GM18867 (cell line): ENCODE measurements at regions not wholly inside any gene's neighbourhood (a gene's known extent, or its start where the extent isn't known, plus 50 kb on each side); places are given as distances from the start of the nearest gene placed in this dataset.

ENCODE experiments used
- ATAC-seq: cut with Tn5 transposase; IDR thresholded peaks from one replicate; pipeline ENCODE4 v1.9.1; 2021; ENCODE audit warnings: mild to moderate bottlenecking, moderate library complexity; ENCODE audit not compliant: unreplicated experiment

DNA sequence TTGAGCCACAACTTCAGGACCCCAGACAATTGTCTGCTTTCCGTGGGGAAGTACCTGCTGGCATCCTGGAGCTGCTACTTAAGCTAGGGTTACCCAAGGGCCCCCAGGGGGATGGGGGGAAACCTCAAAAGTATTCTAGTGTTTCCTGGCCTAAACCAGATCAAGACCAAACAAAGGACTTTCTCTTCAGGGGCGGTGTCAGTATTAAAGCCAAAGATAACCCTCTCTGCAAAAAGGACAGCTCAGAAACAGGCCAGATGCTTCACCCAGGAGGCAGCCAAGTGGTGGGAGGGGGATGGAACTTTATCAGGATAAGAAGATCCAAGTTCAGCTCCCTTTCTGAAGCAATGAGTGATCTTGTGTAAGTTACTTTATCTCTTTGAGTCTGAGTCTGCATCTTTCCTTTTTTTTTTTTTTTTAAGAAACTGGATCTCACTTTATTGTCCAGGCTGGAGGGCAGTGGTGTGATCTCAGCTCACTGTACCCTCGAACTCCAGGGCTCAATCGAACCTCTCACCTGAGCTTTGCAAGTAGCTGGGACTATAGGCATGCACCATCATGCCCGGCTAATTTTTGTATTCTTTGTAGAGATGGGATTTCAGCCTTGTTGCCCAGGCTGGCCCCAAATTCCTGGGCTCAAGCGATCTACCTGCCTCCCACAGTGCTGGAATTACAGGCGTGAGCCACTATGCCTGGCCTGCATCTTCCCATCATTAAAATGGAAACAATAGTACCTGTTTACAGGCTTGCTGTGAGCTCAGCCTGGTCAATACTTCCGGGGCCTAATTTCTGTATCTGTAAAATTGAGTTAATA, 151.8 kb upstream of the PTPRM start:
- ATAC-seq, result no peak

DNA sequence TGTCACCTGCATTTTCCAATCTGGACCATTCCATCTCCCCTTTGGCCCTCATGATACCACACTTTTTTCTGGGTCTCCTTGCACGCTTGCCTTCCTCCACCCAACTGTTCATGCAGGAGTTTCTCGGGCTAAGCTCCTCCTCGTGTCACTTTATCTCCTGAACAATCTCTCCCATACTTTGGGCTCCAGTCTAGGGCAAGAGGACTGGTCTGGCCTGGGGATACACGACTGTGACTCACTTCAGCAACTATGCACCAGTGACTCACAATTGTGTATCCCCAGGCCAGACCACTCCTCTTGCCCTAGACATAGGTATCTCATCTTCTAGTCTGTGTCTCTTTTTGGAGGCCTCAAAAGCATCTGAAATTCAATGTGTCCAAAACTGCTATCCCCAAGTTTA, 149.4 kb upstream of the PTPRM start:
- ATAC-seq, result no peak

DNA sequence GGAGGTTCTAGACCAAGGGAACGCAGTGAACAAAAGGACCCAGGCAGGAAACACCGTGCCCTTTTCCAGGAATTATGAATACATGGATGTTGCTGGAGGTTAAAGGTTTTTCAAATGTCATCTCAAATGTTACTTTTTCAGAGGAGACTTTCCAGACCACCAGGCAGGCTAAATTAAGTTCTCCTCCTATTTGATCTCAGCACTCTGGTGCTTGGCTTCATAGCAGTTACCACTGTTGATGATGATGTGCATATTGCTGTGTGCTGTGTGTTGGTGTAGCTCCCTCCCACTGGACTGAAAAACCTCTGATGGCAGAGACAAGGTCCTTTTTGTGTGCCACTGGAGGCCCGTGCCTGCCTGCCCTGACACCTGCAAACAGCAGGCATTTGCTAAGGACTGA, 137.3 kb upstream of the PTPRM start:
- ATAC-seq, result no peak

DNA sequence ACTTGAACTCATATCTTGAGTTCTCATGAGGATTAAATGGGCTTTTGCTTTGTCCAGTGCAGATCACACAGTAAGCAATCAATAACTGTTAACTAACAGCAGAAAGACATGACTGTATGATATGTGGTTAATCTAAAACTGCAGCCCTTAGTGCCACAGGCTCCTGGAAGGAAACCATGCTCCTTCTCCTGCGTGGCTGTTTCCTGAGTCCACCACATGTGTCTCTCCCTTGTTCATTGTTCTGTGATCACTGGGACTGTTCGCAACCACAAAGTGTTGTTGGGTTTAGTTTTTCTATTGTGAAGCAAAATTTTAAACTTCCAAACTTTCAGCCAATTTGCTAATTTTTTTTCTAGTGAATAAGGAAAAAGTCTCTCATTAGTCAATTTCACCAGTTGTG, 130.9 kb upstream of the PTPRM start:
- ATAC-seq, result no peak

DNA sequence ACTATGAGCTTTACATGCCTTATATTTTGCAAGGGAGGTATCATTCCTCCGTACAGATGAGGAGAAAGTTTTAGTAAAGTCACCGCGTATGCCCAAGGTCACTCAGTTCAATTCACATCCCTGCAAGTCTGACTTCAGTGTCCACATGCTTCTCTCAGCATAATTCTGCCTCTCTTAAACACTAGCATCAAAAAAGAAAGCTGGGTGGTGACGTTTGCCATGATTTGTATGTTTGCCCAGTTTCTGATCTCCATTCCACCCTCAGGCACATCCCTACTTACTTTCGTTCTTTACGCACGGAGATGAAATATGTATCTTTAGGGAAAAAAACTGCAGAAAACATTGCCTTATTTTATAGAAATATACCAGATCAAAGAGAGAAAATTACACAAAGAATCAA, 129.2 kb upstream of the PTPRM start:
- no peak for ATAC-seq

DNA sequence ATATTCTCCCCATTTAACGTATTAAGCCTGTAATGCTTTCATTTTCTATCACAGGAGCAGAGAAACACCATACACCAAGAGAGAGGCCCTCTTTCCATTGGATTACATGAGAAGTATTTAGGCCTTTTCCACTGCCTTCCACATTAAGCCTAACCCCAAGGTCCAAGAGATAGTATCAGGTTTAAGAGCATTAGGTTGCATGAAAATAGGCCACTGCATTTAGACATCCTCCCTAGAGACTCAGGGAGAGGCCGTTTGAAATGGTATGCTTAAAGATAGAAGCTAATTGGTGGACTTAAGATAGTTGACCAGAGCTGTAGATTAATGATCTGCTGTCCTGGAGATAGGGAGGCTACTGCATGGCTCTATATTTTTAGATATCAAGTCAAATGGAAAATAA, 128.5 kb upstream of the PTPRM start:
- no peak for ATAC-seq

DNA sequence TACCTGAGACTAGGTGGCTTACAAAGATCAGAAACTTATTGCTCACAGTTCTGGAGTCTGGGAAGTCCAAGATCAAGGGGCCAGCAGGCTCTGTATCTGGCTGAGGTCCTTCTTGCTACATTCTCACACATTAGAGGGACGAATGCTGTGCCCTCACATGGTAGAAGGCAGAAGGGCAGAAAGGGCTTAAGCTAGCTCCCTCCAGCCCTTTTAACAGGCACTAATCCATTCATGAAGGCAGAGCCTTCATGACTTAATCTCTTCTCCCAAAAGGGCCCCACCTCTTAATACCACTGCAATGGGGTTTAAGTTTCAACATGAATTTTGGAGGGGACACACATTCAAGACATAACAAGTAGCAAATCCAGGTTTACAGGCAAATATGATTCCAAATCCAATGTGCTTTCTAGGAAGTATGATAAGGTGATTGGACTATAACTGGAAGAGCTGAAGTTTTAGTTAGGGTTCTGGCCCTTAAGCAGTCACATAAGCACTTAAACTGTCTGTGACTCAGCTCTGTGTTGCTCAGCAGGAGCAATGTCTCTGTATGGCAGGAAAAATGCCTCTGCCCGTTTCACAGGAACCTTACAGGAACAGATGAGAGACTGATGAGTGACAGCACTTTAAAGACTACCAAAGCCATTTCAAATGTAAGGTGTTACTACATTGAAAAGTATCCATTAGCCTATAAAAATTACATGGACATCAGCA, 119.6 kb upstream of the PTPRM start:
- no peak for ATAC-seq

DNA sequence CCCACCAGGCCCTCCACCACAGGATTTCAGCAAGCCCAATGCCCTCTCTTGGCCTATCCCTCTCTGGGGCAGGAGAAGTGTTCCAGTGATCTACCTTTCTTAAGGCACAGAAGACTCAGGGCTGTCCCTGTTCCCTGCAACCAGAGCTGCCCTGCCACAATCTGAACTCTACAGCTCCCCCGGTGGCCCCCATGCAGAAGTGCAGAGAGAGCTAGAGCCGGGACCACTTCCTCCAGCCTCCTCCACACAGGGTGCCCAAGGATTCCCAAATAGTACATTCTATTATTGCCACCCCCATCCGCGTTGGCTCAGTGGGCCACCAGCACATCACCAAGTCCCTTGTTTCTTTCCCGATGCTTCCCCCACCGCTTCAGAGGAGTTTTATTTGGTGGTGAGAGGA, 114.8 kb upstream of the PTPRM start:
- ATAC-seq, result peak; percentile 80

DNA sequence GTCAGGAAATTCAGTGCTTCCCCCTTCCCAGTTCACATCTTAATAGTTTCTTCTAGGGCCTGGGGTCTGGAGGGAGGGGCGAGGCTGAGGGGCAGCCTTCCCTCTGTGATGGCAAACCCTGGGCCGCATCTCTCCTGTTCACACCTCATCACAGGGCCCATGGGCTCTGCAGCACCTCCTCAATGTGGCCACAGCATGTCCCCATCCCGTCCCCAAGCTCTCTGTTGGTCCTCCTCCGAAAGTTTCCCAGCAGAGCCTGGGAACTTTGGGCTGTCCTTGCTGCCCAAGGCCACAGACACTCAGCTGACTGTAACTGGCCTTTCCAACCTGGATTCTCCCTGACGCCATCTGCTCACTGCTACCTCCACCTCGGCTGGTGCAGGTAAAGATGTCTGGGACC, 112.7 kb upstream of the PTPRM start:
- no peak for ATAC-seq

DNA sequence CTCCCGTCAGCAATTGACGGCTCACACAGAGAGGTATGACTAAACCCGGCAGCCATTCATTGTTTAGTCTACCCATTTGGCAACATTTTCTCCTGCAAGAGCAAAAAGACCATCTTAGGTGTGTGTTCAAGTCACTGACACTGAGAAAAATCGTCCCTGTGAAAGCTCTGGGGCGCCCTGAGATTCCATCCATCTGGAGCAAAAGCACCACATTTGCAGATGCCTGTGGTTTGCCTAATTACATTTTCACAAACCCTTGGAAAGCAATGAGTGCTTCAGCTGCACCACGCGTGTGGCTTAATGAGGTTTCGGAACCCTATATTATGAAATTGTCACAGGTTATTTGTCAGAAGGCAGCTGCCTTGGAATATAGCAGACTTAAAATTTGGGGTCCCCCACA, 110.7 kb upstream of the PTPRM start:
- no peak for ATAC-seq

DNA sequence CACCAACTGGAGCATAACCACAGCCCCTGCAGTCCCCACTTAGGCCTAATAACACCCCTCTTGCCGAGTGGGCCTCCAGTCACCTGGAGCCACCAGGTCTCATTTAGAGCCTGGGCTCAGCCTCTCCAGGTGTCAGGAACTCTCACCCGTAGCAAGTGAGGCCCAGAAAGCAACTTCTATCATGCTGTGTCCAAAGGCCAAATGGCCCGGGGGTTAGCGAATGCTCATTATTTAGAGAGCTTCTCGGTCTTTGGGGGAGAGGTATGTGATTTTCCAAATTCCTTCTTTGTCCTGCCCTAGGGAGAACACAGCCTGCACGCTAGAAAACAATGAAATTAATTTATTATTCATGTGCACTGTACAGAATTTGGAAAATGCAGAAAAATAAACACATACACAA, 109.9 kb upstream of the PTPRM start:
- no peak for ATAC-seq

DNA sequence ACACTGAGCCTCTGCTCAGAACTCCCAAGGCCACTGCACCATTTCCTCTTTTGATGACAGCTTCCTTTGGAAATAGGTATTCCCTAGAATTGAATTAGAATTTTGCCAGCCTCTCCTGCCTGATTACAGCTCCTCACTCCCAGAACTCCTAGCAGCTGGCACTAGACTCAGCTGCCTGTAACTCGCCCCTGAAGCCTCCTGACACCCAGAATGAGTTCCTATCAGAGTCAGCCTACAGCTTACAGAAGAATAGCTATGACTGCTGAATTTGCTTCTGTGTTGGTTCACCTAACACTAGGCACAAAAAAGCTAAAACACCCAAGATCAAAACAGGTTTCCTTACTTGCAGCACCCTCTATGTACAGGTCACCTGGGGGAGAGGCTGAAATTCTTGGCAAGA, 108.2 kb upstream of the PTPRM start:
- no peak for ATAC-seq

DNA sequence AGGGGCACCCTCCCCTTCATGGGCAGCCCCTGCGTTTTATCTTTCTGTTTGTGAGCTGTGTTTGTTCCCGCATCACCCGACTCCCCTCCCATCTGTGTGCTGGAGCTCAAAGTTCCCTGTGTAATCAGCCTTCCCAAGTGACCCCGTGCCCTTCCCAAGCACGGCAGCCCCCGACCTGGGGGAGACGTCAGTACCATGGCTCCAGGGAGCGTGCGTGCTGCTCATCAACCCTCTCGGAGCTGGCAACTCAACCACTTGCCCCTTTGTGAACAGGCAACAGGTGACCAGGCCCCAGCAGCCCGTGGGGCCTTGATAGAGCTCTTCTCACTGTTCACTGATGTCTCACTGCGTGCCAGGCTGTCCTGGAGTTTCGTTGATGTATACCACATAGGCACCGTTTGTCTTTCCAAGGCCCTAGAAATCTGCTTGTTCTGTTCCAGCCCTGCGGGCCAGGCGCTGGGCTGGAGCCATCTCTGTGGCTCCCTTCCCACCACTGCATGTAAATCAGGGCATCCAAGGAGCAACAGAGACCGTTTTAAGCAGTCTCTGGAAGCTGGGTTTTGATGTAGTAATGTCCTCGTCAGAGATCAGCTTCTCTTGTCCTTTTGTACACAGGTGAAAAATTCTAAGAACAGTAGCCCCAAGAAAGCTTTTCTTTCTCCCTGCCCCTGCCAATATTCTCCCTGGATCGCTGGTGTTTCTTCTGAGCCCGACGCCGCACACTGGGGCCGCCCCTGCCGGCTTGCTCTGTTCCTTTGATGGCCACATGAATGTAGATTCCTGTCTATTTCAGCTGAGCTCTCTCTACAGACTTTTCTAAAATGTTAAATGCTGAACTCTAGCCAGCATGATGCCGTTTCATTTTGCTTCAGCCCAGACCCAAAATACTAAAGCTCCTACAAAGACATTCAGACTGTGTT, 107.0 kb upstream of the PTPRM start:
- ATAC-seq, result no peak

DNA sequence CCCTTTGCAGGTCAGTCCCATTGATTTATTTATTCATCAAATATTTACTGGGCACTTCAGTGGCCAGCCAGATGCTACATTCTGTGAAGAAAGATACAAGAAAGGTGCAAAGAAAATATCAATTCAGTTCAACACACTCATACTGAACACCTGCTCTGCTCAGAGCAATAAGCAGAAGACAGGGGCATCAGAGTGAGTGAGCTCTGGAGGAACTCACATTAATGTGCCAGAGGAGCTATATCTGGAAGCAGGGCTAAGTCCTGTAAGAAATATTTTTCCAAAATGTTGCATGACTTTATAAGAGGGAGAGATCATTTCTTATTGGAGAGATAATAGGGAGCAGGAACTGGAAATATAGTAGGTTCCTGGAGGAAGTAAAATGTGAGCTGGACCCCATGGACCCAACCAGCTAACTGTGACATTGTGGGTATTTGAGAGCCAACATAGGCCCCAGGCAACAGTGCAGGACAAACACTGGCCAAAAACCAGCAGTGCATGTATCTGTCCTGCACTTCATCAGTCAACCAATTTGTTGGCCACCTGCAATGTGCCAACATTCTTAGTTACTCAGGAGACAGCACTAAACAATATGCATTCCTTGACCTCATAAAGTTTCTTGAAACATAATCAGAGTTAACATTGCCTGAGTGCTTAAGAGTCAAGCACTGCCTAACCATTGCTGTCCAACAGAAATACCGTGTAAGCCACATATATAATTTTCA, 102.7 kb upstream of the PTPRM start:
- no peak for ATAC-seq

DNA sequence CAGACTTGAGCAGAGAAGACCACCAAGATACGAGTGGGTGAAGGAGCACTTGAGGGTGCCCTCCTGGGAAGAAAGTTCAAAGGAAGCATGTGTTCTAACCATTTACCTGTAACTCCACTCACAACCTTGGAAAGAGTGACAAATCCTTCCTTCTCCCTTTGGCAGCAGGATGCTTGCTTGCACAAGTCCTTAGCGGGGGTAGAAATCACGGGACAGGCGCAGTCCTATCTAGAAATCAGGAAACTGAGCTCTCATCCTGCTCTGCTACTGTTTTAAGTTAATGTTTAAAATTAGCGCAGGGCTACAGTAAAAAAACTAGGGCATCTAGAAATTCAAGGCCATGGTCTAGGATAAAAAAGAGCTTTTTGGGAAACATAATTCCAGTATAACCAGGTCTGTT, 100.9 kb upstream of the PTPRM start:
- no peak for ATAC-seq

DNA sequence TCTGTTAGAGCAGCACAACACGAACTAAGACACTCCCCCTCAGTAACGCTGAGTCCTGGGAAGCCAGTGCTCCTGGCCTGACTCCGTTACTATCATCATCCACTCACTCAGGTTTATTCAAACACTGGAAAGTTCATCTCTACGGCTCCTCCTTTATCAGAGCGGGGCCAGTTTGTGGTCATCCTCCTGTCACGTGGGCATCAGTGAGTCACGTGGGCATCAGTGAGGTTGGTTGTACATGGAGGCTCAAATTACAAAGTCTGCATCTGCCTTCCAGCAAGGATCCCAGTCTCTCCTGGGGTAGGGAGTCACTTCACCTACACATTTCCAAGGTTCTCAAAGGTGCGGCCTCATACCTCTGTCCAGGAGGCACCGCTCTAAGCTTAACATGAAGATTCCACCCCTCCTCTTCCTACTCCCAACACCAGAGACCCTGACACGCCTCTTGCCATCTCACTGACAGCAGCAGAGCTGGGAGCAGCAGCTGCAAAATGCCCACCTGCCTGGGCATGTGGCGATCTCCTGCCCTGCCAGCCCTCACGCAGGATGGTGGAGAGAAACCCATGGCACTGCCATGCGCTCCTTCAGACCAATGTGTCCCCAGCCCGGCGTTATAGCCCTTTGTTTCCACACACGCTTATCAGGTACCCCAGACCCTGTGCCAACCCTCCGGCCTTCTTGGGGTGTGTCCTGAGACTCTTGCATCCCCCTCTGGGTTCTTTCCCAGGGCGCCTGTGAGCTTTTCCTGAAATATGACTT, 99.2 kb upstream of the PTPRM start:
- ATAC-seq, result no peak

DNA sequence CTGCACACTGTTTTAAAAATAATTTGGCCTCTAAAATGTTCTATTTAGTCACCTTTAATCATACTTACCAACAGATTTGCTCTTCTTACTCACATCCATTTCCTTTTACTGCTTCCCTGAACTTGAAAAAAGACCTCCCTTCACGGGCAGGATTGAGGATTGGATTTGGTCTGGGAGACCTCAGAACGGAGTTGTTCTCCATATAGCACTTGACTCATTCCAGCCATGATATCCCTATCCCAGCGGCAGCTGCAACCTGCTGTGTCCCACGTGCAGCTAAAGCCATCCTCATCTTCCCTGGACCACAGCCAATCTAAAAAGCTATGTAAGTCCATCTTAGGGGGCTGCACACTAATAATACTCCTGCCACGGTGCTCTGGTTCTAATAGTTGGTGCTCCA, 97.0 kb upstream of the PTPRM start:
- no peak for ATAC-seq

DNA sequence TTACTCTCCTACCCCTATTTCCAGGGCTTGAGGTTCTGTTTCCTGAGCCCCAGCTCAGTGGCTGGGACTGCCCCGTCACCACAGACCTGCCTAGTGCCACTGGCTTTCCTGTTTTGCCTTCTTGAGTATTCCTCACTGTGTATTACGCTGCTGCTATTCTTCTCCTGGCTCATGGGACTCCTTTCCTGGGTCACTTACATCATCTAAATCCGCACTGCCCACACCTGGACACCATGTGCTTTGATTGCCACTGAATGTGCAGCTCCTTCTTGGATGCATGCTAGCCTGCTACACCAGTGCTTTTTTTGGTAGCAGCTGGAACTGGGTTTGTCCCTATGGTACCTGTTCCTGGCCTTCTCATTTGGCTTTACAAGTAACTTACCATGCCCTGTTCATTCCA, 96.6 kb upstream of the PTPRM start:
- no peak for ATAC-seq

DNA sequence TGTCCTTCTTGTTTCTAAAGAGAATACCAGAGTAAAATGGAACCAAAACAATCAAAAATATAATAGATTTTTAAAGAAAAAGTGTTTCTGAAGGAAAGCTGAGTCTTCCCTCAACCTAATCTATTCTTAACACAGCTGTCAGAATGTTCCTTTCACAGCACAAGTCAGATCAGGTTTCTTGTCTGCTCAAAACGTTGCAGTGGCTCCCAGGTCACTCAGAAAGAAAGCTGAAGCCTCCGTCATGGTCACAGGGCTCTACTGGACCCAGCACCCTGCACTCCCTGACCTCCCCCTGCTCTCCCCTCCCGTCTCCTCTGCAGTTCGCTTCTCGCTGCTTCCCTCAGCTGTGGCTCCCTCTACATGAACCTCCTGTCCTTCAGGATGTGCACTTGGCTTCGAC, 90.7 kb upstream of the PTPRM start:
- no peak for ATAC-seq

DNA sequence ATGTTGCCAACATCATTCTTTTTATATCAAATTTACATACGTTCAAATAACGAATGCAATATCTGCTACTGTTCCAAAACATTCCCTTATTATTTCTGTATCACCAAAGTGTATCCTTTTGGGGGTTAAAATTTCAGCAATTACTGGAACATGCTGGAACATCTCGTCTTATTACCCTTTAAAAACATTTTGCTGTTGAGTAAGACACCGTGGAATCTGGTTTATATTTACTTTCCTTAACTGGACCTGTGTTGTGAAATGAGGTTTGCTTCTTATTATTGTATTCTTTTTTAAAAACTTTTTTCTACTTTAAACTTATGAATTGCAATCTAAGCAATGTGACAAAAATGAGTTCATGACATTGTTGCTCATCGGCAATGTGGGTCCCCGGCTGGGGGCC, 87.4 kb upstream of the PTPRM start:
- no peak for ATAC-seq
